ENCODE measurements at regions not wholly inside any gene's neighbourhood (a gene's known extent, or its start where the extent isn't known, plus 50 kb on each side); places are given as distances from the start of the nearest gene placed in this dataset.

DNA sequence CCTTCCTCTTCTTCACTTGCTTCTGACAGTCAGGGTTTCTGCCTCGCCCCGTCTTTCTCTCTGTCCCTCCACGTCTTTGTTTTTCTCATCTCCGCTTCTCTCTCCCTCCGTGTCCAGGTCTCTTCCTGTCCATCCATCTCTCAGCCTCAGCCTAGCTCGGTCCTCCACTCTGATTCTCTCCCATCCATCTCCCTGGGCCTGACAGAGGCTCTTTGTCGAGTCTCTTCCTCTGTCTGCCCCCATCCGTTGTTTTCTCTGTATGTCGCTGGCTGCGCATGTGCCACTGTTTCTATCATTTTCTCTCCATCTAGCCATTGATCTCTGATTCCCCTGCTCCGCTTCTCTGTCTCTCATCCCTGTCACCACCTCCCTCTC lies 328.9 kb upstream of the TBX3 start:
- Histone ChIP-seq H3K36me3 (ENCODE audit: low read depth) (no peaks in the 10 kb centered on the region), H3K9me3 (ENCODE audit: low read depth) (no peaks in the 10 kb centered on the region), H3K4me3 (no peak overlapping the region), H3F3A (ENCODE audit: insufficient read depth) (no peaks in the 10 kb centered on the region), H3K79me2 (ENCODE audit: insufficient read depth) (no peaks in the 10 kb centered on the region), H3K9me2 (ENCODE audit: insufficient read depth) (no peaks in the 10 kb centered on the region), H3K27me3 (replicated peaks; ENCODE audit: insufficient read depth) (no peaks in the 10 kb centered on the region), H3K9ac (no peak overlapping the region), H3K4me2 (ENCODE audit: unreplicated experiment) (no peak overlapping the region), H4K20me1 (ENCODE audit: insufficient read depth) (no peaks in the 10 kb centered on the region), H3K4me1 (ENCODE audit: insufficient read depth) (no peaks in the 10 kb centered on the region), H3K27ac (no peak overlapping the region), H2AFZ (no peak overlapping the region)
- WGBS, 2 experiments (ENCODE audit: low coverage in 1 of 2, low lambda C conversion rate in 2 of 2, missing lambda C conversion rate in 2 of 2) = 72 to 79% methylated on average over 10 to 11 of the region's 11 CpGs
- in situ Hi-C loops (cut with MboI) = no loop called here
- DNase-seq = no peak
- TF ChIP-seq EZH2phosphoT487 (IDR thresholded peaks at IDR 0.05; ENCODE audit: insufficient read depth, low read depth) = no peak
- TF ChIP-seq EZH2 (IDR thresholded peaks at IDR 0.05; ENCODE audit: insufficient read depth, poor library complexity, severe bottlenecking) = no peak

DNA sequence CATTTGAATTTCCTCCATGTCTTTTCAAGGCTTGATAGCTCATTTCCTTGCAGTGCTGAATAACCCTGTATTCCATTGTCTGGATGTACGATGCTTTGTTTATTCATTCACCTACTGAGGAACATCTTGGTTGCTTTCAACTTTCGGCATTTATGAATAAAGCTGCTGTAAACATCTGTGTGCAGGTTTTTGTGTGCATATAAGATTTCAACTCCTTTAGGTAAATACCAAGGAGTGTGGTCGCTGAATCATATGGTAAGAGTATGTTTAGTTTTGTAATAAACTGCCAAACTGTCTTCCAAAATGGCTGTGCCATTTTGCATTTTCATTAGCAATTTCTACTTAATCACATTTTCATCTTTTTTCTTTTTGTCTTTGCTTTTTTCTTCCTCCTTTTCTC lies 327.7 kb upstream of the TBX3 start:
- DNase-seq = no peak
- H3K79me2 ChIP-seq (ENCODE audit: insufficient read depth) = no peaks in the 10 kb centered on the region
- TF ChIP-seq EZH2 (IDR thresholded peaks at IDR 0.05; ENCODE audit: insufficient read depth, poor library complexity, severe bottlenecking) (no peak), EZH2phosphoT487 (IDR thresholded peaks at IDR 0.05; ENCODE audit: insufficient read depth, low read depth) (no peak)
- no peaks in the 10 kb centered on the region for H3K9me2 ChIP-seq (ENCODE audit: insufficient read depth)
- in situ Hi-C loops (cut with MboI) = no loop called here
- H3K27me3 ChIP-seq (replicated peaks; ENCODE audit: insufficient read depth) = no peaks in the 10 kb centered on the region
- no peaks in the 10 kb centered on the region for H4K20me1 ChIP-seq (ENCODE audit: insufficient read depth)
- no peaks in the 10 kb centered on the region for H3K36me3 ChIP-seq (ENCODE audit: low read depth)
- no peak overlapping the region for H3K4me3 ChIP-seq
- no peak overlapping the region for H3K27ac ChIP-seq
- H2AFZ ChIP-seq = no peak overlapping the region
- H3K9ac ChIP-seq = no peak overlapping the region
- H3K4me1 ChIP-seq (ENCODE audit: insufficient read depth) = no peaks in the 10 kb centered on the region
- 70 to 75% methylated on average over 3 of the region's 3 CpGs for whole genome bisulfite sequencing, 2 experiments (ENCODE audit: low coverage in 1 of 2, low lambda C conversion rate in 2 of 2, missing lambda C conversion rate in 2 of 2)
- H3K9me3 ChIP-seq (ENCODE audit: low read depth) = no peaks in the 10 kb centered on the region
- H3F3A ChIP-seq (ENCODE audit: insufficient read depth) = no peaks in the 10 kb centered on the region
- no peak overlapping the region for H3K4me2 ChIP-seq (ENCODE audit: unreplicated experiment)

DNA sequence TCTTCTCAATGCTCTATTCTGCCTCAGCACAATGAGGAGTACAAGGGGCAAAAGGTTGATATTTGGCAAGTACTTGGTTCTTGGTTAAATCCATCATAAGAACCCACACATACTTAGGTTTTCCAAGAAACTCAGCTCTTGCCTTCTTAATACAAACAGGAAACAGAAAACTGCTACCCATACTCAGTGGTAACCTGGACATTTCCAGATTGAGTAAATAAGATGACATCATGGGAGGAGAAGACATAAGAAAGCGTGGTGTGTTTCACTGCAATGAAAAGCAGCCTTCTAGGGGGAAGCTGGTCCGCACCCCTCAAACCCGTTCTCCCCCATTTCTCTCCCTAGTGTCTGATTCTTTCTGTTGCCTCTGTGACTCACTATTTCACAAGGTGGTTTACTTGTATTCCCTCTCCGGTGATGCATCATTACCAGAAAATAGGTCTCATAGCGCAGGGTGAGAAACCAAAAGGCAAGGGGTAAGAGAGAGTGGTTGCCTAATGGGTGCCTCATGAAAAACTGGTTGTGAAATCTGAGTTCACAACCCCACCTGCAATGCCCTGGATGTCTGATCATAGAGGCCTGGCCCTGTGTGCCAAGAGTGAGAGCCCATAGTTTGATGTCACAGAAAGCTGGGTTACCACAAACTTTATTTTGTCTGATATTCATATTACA lies 326.5 kb upstream of the TBX3 start:
- no peaks in the 10 kb centered on the region for H3K4me1 ChIP-seq (ENCODE audit: insufficient read depth)
- no peaks in the 10 kb centered on the region for H3K9me2 ChIP-seq (ENCODE audit: insufficient read depth)
- H3K36me3 ChIP-seq (ENCODE audit: low read depth) = no peaks in the 10 kb centered on the region
- DNase-seq = peak; percentile 8
- no peak overlapping the region for H3K4me3 ChIP-seq
- H4K20me1 ChIP-seq (ENCODE audit: insufficient read depth) = no peaks in the 10 kb centered on the region
- in situ Hi-C loops (cut with MboI) = no loop called here
- no peak overlapping the region for H3K4me2 ChIP-seq (ENCODE audit: unreplicated experiment)
- no peak for TF ChIP-seq EZH2phosphoT487 (IDR thresholded peaks at IDR 0.05; ENCODE audit: insufficient read depth, low read depth)
- no peak for TF ChIP-seq EZH2 (IDR thresholded peaks at IDR 0.05; ENCODE audit: insufficient read depth, poor library complexity, severe bottlenecking)
- WGBS, 2 experiments (ENCODE audit: low coverage in 1 of 2, low lambda C conversion rate in 2 of 2, missing lambda C conversion rate in 2 of 2) = 90 to 92% methylated on average over 5 of the region's 5 CpGs
- H2AFZ ChIP-seq = no peak overlapping the region
- no peaks in the 10 kb centered on the region for H3F3A ChIP-seq (ENCODE audit: insufficient read depth)
- H3K9ac ChIP-seq = no peak overlapping the region
- H3K79me2 ChIP-seq (ENCODE audit: insufficient read depth) = no peaks in the 10 kb centered on the region
- H3K27ac ChIP-seq = no peak overlapping the region
- no peaks in the 10 kb centered on the region for H3K9me3 ChIP-seq (ENCODE audit: low read depth)
- no peaks in the 10 kb centered on the region for H3K27me3 ChIP-seq (replicated peaks; ENCODE audit: insufficient read depth)

DNA sequence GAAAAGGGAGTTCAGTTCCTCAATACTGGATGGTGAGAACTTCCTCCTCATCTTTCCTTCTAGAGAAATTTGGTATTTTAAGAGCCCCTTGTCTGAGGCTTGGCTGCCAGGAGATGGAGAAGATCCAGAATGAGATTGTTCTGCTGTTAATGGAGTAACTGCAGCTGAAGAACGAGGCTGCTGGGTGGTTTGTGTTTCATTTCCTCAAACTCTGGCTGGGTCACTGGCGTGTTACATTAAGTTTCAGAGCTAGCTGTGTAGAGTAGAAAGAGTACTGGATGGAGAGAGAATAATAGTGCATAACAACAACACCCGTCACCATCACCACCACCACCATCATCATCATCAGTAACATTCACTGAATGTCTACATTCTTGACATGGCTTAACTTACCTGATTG lies 325.0 kb upstream of the TBX3 start:
- Histone ChIP-seq H3K9ac (no peak overlapping the region), H3K4me1 (ENCODE audit: insufficient read depth) (no peaks in the 10 kb centered on the region), H3F3A (ENCODE audit: insufficient read depth) (no peaks in the 10 kb centered on the region), H3K9me2 (ENCODE audit: insufficient read depth) (no peaks in the 10 kb centered on the region), H3K79me2 (ENCODE audit: insufficient read depth) (no peaks in the 10 kb centered on the region), H3K27ac (no peak overlapping the region), H3K4me3 (no peak overlapping the region), H3K9me3 (ENCODE audit: low read depth) (no peaks in the 10 kb centered on the region), H2AFZ (no peak overlapping the region), H3K27me3 (replicated peaks; ENCODE audit: insufficient read depth) (no peaks in the 10 kb centered on the region), H3K4me2 (ENCODE audit: unreplicated experiment) (no peak overlapping the region), H4K20me1 (ENCODE audit: insufficient read depth) (no peaks in the 10 kb centered on the region), H3K36me3 (ENCODE audit: low read depth) (no peaks in the 10 kb centered on the region)
- no peak for DNase-seq
- TF ChIP-seq EZH2 (IDR thresholded peaks at IDR 0.05; ENCODE audit: insufficient read depth, poor library complexity, severe bottlenecking) (no peak), EZH2phosphoT487 (IDR thresholded peaks at IDR 0.05; ENCODE audit: insufficient read depth, low read depth) (no peak)
- WGBS, 2 experiments (ENCODE audit: low coverage in 1 of 2, low lambda C conversion rate in 2 of 2, missing lambda C conversion rate in 2 of 2) = 84 to 86% methylated on average over 3 of the region's 3 CpGs
- in situ Hi-C loops (cut with MboI) = no loop called here

Measured in GM23248 (cell line).